Astrocyte of the spinal cord (primary cell): ENCODE measurements at regions not wholly inside any gene's neighbourhood (a gene's known extent, or its start where the extent isn't known, plus 50 kb on each side); places are given as distances from the start of the nearest gene placed in this dataset.
A peak's percentile ranks its signal among the peaks of the same experiment; 100 is the strongest.
"Not testable (repeated sequence)": the region's sequence is repeated elsewhere in the genome, so short reads cannot be mapped to it uniquely, and the experiment has no call there.

Experiments
- DNase-seq: peaks from one replicate; pipeline ENCODE4 v3.0.0; 2011; ENCODE audit warnings: low read depth, low spot score
- H3K4me3 ChIP-seq: 2 replicates; pipeline ENCODE4 v1.5.1; 2011; ENCODE audit warnings: low read depth, mild to moderate bottlenecking, low read length, moderate library complexity
- in situ Hi-C: cut with HindIII; loops from 2 replicates; pipeline ENCODE4 v1.10.0; 2017; ENCODE audit warnings: low sequenced_read_pairs
- TF ChIP-seq, protein P1 (sequence below): IDR thresholded peaks from 2 replicates; pipeline ENCODE4 v1.5.1; 2012; ENCODE audit warnings: low read depth, mild to moderate bottlenecking, low read length, inconsistent platforms

DNA sequence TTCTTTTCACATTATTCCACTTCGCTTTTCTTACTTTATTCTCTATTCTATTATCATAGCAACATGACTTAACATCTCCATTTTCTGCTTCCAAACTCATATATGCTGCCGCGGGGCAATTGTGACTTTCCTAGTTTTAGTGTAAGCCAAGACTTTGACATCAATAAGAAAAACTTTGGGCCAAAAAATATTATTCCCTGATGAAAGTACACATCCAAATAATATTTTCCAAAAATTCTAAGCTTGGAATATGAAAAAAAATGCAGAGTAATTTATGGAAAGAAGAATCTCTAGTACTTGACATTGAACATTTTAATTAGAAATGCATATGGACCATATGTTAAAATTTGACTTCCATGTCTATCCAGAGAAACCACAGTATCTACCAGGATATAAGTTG, 995.1 kb upstream of the INTU start:
- in situ Hi-C loops = no loop called here
- no peak for DNase-seq
- TF ChIP-seq, protein P1, sequence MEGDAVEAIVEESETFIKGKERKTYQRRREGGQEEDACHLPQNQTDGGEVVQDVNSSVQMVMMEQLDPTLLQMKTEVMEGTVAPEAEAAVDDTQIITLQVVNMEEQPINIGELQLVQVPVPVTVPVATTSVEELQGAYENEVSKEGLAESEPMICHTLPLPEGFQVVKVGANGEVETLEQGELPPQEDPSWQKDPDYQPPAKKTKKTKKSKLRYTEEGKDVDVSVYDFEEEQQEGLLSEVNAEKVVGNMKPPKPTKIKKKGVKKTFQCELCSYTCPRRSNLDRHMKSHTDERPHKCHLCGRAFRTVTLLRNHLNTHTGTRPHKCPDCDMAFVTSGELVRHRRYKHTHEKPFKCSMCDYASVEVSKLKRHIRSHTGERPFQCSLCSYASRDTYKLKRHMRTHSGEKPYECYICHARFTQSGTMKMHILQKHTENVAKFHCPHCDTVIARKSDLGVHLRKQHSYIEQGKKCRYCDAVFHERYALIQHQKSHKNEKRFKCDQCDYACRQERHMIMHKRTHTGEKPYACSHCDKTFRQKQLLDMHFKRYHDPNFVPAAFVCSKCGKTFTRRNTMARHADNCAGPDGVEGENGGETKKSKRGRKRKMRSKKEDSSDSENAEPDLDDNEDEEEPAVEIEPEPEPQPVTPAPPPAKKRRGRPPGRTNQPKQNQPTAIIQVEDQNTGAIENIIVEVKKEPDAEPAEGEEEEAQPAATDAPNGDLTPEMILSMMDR = no peak
- H3K4me3 ChIP-seq = no peak overlapping the region

DNA sequence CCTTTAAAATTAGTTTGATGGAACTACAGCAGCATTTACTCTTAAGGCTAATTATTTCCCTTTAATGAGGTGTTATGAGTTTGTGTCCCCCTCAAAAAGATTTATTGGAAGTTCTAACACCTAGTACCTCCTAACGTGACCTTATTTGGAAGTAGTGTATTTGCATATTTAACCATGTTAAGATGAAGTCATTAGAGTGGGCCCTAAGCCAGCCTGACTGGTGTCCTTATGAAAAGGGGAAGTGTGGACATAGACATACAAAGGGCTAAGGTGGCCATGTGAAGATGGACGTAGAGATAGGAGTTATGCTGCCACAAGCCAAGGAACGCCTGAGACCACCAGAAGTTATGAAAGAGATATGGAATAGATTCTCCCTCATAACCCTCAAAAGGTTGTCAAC, 985.4 kb upstream of the INTU start:
- TF ChIP-seq, protein P1 = no peak
- DNase-seq = no peak
- no peak overlapping the region for H3K4me3 ChIP-seq
- in situ Hi-C loops = no loop called here

DNA sequence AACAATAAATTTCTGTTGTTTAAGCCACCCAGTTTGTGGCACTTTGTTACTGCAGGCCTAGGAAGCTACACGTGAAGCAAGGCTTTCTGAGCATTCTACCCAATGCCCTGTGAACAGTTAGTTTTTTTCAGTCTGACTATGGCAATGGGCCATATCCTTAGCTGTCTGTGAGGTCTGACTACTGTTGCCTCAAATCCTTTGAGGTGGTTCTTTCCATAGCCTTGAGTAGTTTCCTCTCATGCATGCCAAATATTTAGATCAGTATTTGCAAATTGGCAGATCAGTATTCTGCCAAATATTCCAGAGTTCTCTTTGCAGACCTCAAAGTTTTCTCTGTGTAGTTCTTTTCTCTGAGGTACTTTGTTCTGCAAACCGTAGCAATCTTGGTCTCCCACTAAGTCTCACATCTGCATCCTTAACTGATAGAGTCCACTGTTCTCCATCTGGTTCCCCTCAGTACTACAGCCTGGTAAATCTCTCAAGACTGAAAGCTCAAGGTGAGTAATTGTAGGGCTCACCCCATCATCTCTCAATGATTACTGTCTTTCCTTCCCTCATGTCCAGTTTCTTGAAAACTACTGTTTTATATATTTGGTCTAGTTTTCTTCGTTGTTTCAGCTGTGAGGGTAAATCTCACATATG, 984.9 kb upstream of the INTU start:
- DNase-seq = peak; percentile 65
- in situ Hi-C loops = no loop called here
- no peak overlapping the region for H3K4me3 ChIP-seq
- TF ChIP-seq, protein P1 = no peak

DNA sequence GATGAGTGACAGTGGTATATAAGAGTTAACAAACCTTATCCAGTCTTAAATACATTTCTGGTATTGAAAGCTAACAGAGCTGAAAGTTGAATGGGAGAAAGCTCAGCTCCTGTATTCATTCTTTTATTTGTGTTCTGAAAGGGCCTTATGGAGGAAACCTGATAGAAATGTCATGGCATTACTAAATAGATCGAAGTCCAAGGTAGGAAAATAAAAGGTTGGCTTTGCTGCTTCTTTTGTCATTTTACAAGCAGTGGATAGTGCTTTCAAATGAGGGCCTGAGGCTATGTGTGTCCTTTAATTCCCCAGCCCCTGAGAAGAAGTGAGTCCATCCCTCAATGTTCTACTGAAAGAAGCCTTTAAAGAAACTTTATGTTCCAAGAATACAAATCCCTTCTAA, 974.3 kb upstream of the INTU start:
- no peak overlapping the region for H3K4me3 ChIP-seq
- DNase-seq = no peak
- TF ChIP-seq, protein P1 = no peak
- in situ Hi-C loops = no loop called here

DNA sequence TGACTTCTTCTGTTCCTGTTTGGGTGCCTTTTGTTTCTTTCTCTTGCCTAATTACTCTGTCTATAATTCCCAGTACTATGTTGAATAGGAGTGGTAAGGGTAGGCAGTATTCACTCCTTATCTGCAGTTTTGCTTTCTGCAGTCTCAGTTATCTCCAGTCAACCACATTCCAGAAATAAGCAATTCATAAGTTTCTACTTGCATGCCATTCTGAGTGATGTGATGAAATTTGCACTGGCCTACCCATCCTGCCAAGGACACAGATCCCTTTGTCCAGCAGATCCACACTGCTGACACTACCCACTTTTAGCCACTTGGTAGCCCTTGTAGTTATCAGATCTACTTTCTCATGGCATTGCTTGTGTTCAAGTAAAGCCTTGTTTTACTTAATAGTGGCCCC, 971.6 kb upstream of the INTU start:
- no peak for DNase-seq
- no peak overlapping the region for H3K4me3 ChIP-seq
- in situ Hi-C loops = no loop called here
- TF ChIP-seq, protein P1 = no peak

DNA sequence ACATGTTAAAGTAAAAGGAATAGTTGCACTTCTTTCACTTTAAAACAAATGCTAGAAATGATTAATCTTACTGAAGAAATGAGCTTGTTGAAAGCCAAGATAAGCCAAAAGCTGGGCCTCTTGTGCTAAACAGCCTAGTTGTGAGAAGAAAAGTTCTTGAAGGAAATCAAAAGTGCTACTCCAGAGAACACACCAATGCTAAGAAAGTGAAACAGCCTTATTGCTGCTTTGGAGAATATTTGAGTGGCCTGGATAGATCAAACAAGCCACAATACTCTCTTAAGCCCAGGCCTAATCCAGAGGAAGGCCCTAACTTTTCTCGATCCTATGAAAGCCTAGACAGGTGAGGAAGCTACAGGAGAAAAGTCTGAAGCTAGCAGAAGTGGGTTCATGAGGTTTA, 967.9 kb upstream of the INTU start:
- TF ChIP-seq, protein P1 = no peak
- DNase-seq = no peak
- in situ Hi-C loops = no loop called here
- no peak overlapping the region for H3K4me3 ChIP-seq

DNA sequence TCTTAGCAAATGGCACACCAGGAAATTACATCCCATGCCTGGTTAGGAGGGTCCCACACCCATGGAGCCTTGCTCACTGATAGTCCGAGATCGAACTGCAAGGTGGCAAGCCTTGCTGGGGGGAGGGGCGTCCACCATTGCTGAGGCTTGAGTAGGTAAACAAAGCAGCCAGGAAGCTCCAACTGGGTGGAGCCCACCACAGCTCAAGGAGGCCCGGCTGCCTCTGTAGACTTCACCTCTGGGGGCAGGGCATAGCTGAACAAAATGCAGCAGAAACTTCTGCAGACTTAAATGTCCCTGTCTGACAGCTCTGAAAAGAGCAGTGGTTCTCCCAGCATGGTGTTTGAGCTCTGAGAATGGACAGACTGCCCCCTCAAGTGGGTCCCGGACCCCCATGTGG, 962.7 kb upstream of the INTU start:
- DNase-seq, in situ Hi-C loops, H3K4me3 ChIP-seq: not testable (repeated sequence)
